ENCODE measurements at regions not wholly inside any gene's neighbourhood (a gene's known extent, or its start where the extent isn't known, plus 50 kb on each side); places are given as distances from the start of the nearest gene placed in this dataset.
"Not testable (repeated sequence)": the region's sequence is repeated elsewhere in the genome, so short reads cannot be mapped to it uniquely, and the experiment has no call there.

DNA sequence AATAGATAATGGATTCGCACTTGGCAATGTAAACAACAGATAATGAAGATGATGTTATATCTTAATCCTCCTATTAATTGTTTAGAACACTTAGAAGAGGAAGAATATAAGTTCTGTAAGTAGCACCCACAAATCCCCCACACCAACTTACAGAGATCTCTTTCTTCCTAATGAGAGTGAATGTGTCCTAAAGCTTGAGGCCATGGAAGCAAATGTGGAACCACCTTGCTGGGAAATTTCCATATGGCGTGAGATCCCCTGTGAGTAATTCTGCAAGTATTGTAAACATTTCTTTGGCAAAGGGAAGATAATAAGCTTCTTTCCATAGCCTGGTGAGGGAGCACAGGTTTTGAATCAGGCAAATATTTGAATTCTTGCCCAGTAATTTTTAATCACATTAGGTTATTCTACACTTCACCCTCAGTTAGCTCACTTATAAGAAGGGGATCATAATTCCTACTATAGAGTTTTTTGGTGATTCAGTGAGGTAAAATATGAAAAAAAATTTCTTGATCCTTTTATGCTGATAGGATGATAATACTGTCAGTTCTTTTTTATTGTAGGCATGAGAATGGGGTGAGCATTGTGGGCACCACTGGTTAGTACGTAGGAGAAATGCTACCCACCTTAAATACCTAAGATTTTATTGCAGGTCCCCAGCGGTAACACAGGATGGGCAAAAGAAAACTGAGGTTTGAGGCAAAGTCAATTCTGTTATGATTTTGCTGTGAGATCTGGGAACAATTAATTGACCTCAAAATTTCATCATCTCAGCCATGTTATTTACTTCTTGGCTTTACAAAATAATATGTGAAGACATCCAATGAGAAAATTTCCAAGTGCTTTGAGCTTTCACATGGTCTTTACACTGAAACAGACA is 574.8 kb downstream of the PSAT1 start:
- DNase-seq: no peak

GRCh38 chr9:78874061-78874460 is 577.1 kb downstream of the PSAT1 start:
- no peak for DNase-seq

DNA sequence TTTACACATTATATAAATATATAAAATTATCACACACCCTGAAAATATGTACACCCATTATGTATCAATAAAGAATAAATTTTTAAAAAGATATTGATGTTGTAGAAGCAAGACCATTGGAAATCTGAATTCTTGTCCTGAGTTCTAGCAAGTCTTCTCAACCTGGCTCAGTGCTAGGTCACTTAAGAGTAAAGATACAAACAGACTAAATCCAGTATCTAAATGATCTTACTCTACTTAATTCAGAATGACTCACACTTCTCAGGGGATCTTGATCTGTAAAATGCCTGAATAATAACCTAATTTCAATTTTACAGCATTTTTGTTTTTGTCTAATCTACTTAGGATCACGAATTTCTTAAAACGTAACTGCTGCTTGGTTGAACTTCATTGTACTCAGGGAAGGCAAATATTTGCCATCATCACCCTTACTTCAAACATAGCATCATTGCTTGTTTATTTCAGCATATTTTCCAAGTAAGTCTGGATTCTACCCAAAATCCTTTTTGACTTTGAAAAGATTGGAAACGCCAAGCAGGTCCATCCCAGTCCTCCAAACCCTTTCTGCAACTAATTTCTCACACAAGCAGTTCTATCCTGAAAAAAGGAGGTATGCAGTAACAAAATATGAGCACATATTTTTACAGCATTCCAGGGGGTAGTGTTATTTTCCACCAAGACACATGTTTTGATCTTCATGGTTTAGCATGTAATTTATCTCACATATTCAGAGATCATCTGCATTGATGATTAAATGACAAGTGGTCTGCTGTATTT is 582.6 kb downstream of the PSAT1 start:
- no peak for DNase-seq

- DNase-seq: no peak
Observed at GRCh38 chr9:78881295-78881694, 584.4 kb downstream of the PSAT1 start.

GRCh38 chr9:78882481-78882880 is 585.6 kb downstream of the PSAT1 start:
- DNase-seq: no peak

- DNase-seq: no peak
Observed at GRCh38 chr9:78884611-78885150, 587.8 kb downstream of the PSAT1 start.

- DNase-seq: no peak
Observed at GRCh38 chr9:78892182-78892581, 595.3 kb downstream of the PSAT1 start.

GRCh38 chr9:78892769-78893168 is 595.8 kb downstream of the PSAT1 start:
- no peak for DNase-seq

DNA sequence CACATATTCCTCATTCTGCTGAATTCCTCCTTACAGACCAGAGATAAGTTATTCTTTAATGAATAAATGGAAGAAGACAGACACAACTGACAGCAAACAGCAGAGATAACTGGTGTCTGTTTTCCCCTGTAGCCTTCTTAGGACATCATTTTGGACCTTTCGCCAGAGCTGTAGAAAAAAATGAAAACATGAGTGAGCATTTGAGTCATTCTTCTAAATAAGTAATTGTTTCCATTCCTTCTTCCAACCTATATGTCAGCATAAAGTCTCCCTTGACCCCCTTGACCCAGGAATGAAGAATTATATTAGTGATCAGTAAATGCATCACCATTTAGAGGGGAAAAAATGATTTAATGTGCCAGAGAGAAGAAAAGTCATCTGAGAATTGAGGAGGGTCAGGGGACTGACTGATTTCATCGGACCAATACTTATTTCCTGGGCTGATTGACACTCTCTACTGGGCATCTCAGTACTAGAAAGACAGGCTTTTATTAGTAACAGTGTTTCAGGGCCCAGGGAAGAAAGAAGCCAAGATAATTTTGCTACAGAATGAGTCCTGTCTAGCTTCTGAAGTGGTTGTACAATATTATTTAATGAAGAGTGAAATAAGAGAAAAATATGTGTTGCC is 597.0 kb downstream of the PSAT1 start:
- no peak for DNase-seq

- no peak for DNase-seq
Observed at GRCh38 chr9:78896479-78896878, 599.6 kb downstream of the PSAT1 start.

- no peak for DNase-seq
Observed at GRCh38 chr9:78898234-78898633, 601.3 kb downstream of the PSAT1 start.

DNA sequence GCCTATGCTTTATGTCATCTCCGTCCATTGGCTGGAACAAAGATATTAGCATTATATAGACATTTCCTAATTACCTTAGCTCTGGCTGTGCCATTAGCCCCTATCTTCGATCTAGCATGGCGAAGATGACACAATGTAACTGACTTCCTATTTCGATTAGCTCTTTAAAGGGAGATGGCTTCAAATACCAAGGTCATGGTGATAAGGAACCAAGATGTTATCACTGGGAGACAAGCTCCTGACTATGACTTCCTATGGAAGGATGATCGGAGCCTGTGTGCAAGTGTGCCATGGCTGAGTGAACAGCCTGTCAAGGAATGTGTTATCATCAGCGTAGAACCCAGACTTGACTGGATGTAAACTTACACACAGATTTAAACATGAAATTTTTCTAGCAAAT is 602.1 kb downstream of the PSAT1 start:
- DNase-seq: no peak

- no peak for DNase-seq
Observed at GRCh38 chr9:78900500-78900899, 603.6 kb downstream of the PSAT1 start.

GRCh38 chr9:78902051-78902450 is 605.1 kb downstream of the PSAT1 start:
- no peak for DNase-seq

DNA sequence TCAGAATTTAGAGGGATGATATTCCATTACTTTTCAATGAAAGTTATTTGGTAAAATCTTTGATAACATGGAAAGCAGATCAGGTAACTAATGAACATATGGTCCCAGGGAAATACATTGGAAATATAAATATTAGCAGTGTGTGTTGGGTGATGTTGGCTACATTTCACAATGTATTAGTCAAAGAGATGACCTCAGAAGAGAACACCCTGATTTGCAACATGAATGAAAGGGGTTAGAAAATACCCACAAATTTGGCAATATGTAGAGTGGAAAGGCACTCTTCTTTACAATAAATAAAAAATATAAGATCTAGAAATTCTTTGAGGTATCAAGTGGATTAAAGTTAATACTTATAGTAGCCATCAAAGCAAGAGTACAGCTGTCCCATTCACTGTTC is 606.7 kb downstream of the PSAT1 start:
- no peak for DNase-seq

DNA sequence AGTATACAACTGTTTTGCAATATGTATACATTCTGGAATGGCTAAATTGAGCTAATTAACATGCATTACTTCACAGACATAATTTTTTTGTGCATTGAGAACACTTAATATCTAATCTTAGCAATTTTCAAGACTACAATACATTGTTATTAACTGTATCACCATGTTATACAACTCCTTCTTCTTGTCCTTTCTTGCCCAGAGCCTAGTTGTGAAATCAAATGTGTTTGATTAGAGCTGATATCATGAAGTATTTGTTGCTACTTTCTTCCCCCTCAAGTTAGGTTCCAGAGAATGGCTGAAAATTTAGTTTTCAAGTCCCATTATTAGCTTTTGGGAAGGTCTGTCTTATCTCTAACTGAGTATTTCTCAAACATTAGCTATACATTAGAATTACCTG is 607.8 kb downstream of the PSAT1 start:
- no peak for DNase-seq

GRCh38 chr9:78905387-78905786 is 608.5 kb downstream of the PSAT1 start:
- DNase-seq: no peak

GRCh38 chr9:78905986-78906755 is 609.2 kb downstream of the PSAT1 start:
- no peak for DNase-seq

- no peak for DNase-seq
Observed at GRCh38 chr9:78909566-78909965, 612.6 kb downstream of the PSAT1 start.

DNA sequence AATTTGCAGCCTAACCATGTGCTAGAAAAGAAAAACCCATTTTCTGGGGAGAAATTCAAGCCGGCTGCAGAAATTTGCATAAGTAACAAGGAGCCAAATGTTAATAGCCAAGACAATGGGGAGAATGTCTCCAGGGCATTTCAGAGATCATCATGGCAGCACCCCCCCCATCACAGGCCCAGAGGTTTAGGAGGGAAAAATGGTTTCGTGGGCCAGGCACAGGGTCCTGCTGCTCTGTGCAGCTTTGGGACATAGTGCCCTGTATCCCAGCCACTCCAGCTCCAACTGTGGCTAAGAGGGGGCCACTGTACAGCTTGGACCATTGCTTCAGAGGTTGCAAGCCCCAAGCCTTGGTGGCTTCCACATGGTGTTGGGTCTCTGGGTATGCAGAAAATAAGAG is 620.0 kb downstream of the PSAT1 start:
- not testable (repeated sequence) for DNase-seq

- DNase-seq: no peak
Observed at GRCh38 chr9:78918976-78919375, 622.1 kb downstream of the PSAT1 start.

- DNase-seq: no peak
Observed at GRCh38 chr9:78919701-78920100, 622.8 kb downstream of the PSAT1 start.

DNA sequence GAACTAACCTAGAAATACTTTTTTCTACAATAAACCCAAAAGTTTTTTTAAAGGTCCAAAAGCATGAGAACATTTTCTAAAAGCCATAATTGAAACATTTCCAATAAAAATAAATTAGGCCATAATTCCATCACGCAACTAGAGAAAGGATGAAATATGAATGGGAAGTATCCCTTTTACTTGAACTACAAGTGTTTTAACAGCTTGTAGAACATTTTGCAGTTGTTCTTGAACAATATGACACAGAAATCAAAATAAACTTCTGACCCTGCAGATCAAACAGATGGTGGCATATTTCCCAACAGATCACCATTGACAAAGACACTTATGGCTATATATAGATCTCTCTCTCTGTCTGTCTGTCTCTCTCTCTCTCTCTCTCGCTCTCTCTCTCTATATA is 624.4 kb downstream of the PSAT1 start:
- DNase-seq: no peak
